Left lung (tissue), 4 donors: ENCODE measurements at regions not wholly inside any gene's neighbourhood (a gene's known extent, or its start where the extent isn't known, plus 50 kb on each side); places are given as distances from the start of the nearest gene placed in this dataset.
A peak's percentile ranks its signal among the peaks of the same experiment; 100 is the strongest.
"Not testable (repeated sequence)": the region's sequence is repeated elsewhere in the genome, so short reads cannot be mapped to it uniquely, and the experiment has no call there.

ENCODE experiments used
- ATAC-seq: fragments of 200-7000 bp; cut with Tn5 transposase; one replicate; pipeline ENCODE4 v1.9.1; 2020; ENCODE audit warnings: moderate library complexity
- DNase-seq, 4 donors: peaks; one replicate each; pipeline ENCODE4 v3.0.0-alpha.2; 2013 to 2020
- H3K27ac ChIP-seq, 2 donors: fragments of 200-600 bp; sonication (generic) in 1 of 2; one replicate each; pipeline versions ENCODE4 v1.5.0 to v1.8.0; 2020 to 2021
- H3K27me3 ChIP-seq, 2 donors: fragments of 200-600 bp; sonication (generic) in 1 of 2; one replicate each; pipeline versions ENCODE4 v1.5.0 to v1.8.0; 2020 to 2021
- H3K36me3 ChIP-seq, 2 donors: fragments of 200-600 bp; sonication (generic) in 1 of 2; one replicate each; pipeline versions ENCODE4 v1.5.0 to v1.8.0; 2020 to 2021
- H3K4me1 ChIP-seq, 2 donors: fragments of 200-600 bp; one replicate each; pipeline ENCODE4 v1.8.0; 2021
- H3K4me3 ChIP-seq, 2 donors: fragments of 200-600 bp; sonication (generic) in 1 of 2; one replicate each; pipeline versions ENCODE4 v1.5.0 to v1.8.0; 2020 to 2021; ENCODE audit warnings: mild to moderate bottlenecking in 1 of 2
- H3K9me3 ChIP-seq, 2 donors: fragments of 200-600 bp; sonication (generic) in 1 of 2; one replicate each; pipeline versions ENCODE4 v1.5.0 to v1.8.0; 2020 to 2021
- CTCF ChIP-seq, 2 donors: fragments of 200-600 bp; sonication (generic) in 1 of 2; IDR thresholded peaks; one replicate each; pipeline versions ENCODE4 v1.5.0 to v1.8.0; 2021; ENCODE audit warnings: antibody characterized with exemption in 2 of 2
- intact Hi-C, 2 donors: fragments of 100-400 bp; cut with DNase I; formaldehyde crosslinking; loops; one replicate each; pipeline versions ENCODE4 v1.11.2 to v1.14.2; 2022
- donor health status: DM: no; HTN: yes; CAD: no.
- donor health status: DM: no; HTN: no; CAD: no.

DNA sequence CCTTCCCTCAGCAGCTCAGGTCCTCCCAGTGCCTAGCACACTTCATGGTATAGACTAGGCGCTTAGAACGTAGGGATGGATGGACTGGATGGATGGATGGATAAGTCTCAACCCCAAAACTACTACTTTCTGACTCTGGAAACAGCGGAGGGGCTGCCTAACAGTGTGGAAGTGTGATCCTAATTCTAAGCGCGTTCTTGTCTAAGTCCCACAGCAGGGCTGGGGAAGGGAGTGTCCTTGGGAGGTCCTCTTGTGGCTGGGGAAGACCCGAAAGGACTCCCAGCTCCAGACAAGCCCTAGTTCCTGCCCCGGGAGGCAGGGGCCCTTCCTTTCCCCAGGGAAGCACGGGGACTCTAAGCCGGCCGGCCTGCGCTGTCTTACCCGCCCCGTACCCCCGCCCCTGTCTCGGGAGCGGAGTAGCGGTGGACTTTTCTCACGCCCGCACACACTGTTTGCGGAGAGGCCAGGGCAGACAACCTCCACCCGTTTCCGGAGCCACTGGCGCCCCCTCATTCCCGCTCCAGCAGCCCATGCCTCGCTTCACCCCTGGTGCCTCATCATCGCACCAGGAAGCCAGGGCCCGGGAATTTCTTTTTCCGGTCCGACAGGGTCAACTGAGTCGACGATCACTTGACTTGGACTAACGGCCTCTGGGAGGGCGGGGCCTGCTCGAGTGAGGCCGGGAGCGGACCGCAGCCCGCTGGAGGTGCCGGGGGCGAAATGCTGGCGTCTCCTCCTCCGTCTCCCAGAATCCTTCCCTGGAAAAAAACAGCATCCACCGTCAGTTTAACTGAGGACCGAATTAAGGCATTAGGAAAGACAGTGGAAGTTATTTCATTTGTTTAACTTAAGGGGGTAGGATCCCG is 133.3 kb downstream of the TBC1D2B start:
- ATAC-seq = peak; percentile 96
- no peaks in the 10 kb centered on the region for H3K9me3 ChIP-seq
- peak; percentile 77 to 93 (median 83) for DNase-seq
- no peaks in the 10 kb centered on the region for H3K27me3 ChIP-seq
- H3K4me3 ChIP-seq = peak overlapping the region; percentile 38 to 51
- TF ChIP-seq CTCF (IDR thresholded peaks at IDR 0.05) = no peak
- intact Hi-C loops = no loop called here
- H3K27ac ChIP-seq = peak overlapping the region; percentile 45 to 77
- H3K36me3 ChIP-seq = no peaks in the 10 kb centered on the region
- H3K4me1 ChIP-seq = peaks cover 3 to 4% of the 10 kb centered on the region in 2 donors

GRCh38 chr15:77942611-77943211 is 134.8 kb downstream of the TBC1D2B start:
- DNase-seq (no peak), ATAC-seq (no peak)
- Histone ChIP-seq H3K4me1 (peaks cover 3 to 4% of the 10 kb centered on the region in 2 donors), H3K4me3 (no peak overlapping the region), H3K36me3 (no peaks in the 10 kb centered on the region), H3K27me3 (no peaks in the 10 kb centered on the region), H3K27ac (no peak overlapping the region), H3K9me3 (no peaks in the 10 kb centered on the region)
- intact Hi-C loops = no loop called here
- TF ChIP-seq CTCF (IDR thresholded peaks at IDR 0.05) = no peak

DNA sequence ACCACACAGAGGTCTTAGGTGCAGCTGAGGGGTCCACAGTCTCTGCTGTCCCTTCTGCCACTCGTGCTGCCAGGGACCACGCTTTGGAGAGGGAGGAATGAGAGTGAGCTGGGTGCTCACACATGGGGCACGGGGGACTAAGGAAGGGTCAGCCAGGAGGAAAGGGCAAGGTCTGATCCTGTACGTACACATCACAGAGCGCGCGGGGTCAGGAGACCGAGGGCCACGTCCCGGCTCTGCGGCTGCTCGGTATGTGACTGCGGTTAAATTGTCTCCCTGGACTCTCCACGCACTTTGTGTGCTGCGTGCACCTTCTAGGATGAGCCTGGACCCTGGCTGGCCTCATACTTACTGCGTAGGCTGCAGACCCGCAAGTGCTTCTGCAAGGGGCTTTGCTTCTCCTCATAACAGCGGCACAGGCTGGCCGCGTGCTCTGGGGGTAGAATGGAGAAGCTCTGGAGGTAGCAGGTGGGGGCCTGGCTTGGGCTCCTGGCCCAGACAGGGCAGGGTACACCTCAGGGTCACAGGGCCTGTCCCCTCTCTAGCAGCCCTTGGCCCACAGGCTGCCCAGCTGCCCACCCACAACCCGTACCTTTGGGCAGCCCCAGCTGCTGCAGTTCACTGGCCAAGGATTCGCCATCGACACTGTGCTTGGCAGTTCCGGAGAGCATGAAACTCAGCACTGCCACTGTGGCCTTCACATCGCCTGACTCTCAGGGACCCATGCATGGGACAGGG is 136.3 kb downstream of the TBC1D2B start:
- H3K4me3 ChIP-seq, H3K4me1 ChIP-seq, H3K27ac ChIP-seq, H3K9me3 ChIP-seq, DNase-seq, intact Hi-C loops, H3K27me3 ChIP-seq, ATAC-seq, H3K36me3 ChIP-seq: not testable (repeated sequence)

DNA sequence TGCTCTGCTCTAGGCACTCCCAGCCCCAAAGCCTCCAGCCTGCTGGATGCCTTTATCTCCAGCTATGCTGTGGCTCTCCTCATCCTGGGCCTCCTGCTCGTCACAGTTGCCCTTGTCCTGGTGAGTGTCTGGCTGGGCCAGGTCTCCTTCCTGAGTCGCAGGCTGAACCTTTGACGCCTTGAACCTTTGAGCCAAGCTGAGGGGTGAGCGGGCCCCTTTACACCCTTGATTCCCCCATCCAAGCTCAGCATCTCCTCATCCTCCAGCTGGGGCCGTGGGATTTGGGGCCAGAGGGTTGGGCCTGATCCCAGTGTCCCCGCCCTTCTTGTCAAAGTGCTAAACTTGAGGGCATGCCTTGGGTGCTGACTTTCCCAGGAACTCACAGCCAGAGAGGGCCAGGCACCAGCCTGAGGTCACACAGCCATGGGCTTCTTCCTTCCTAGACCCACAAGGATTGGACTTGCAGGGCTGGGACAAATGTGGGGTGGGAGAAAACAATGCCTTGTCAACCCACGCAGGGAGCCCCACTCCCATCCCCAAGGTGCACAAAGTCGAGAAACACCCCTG is 137.0 kb downstream of the TBC1D2B start:
- Histone ChIP-seq H3K4me1 (peaks cover 3 to 4% of the 10 kb centered on the region in 2 donors), H3K9me3 (no peaks in the 10 kb centered on the region), H3K36me3 (no peaks in the 10 kb centered on the region), H3K27me3 (no peaks in the 10 kb centered on the region), H3K27ac (no peak overlapping the region), H3K4me3 (no peak overlapping the region)
- ATAC-seq (no peak), DNase-seq (no peak)
- intact Hi-C loops = no loop called here
- TF ChIP-seq CTCF (IDR thresholded peaks at IDR 0.05) = no peak

DNA sequence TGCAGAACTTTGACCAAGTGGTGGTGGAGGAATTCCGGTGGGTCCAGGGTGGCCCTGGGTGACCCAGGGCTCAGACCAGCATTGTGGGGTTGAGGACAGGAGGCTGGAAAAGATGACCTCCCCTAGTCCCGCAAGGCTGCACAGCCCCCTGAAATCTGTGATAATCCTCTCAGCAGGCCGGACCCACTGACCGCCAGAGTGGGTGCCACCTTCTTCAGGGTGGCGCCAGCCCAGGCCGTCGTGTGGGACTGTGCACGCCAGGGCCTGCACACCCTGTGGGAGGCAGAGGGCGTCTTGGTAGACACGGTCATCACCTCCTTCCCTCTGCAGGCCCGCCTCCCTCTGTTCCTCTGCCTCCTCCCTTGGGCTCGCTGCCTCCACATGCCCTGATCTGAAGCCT is 137.7 kb downstream of the TBC1D2B start:
- intact Hi-C loops = no loop called here
- H3K4me3 ChIP-seq = no peak overlapping the region
- no peaks in the 10 kb centered on the region for H3K27me3 ChIP-seq
- no peak for TF ChIP-seq CTCF (IDR thresholded peaks at IDR 0.05)
- peaks cover 3 to 4% of the 10 kb centered on the region in 2 donors for H3K4me1 ChIP-seq
- H3K9me3 ChIP-seq = no peaks in the 10 kb centered on the region
- DNase-seq (no peak), ATAC-seq (no peak)
- no peaks in the 10 kb centered on the region for H3K36me3 ChIP-seq
- no peak overlapping the region for H3K27ac ChIP-seq

DNA sequence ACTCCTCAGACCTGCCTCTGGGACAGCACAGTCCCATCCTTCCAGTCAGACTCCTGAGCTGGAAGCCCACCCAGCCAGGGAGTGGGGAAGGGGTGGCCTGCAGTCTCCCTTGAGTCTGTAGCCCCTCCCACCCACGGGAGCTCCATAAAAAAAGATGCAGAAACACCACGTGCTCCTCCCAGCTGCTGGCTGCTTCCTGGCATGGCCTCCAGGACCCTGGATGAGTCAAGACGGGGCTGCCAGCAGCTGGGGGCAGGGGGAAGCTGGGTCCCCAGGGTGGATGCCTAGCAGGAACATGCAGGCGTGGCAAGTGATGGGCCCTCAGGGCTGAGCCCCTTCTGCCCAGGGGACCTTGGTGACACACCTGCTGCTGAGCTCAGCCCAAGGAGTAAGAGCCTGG is 138.5 kb downstream of the TBC1D2B start:
- H3K9me3 ChIP-seq, H3K27ac ChIP-seq, H3K36me3 ChIP-seq, H3K27me3 ChIP-seq, H3K4me3 ChIP-seq, H3K4me1 ChIP-seq, intact Hi-C loops, ATAC-seq: not testable (repeated sequence)
- peak in 1 of 4 donors; percentile 37 for DNase-seq

GRCh38 chr15:77938546-77938945 is 139.0 kb downstream of the TBC1D2B start:
- ATAC-seq, H3K9me3 ChIP-seq, intact Hi-C loops, H3K27ac ChIP-seq, H3K36me3 ChIP-seq, H3K4me1 ChIP-seq, H3K27me3 ChIP-seq, H3K4me3 ChIP-seq: not testable (repeated sequence)
- DNase-seq = peak in 2 of 4 donors; percentile 51 to 81

- intact Hi-C loops, H3K9me3 ChIP-seq, DNase-seq, H3K27me3 ChIP-seq, H3K27ac ChIP-seq, H3K36me3 ChIP-seq, ATAC-seq, H3K4me3 ChIP-seq, H3K4me1 ChIP-seq: not testable (repeated sequence)
Observed at GRCh38 chr15:77936567-77936966, 140.9 kb downstream of the TBC1D2B start.
